ENCODE measurements at regions not wholly inside any gene's neighbourhood (a gene's known extent, or its start where the extent isn't known, plus 50 kb on each side); places are given as distances from the start of the nearest gene placed in this dataset.
A peak's percentile ranks its signal among the peaks of the same experiment; 100 is the strongest.

DNA sequence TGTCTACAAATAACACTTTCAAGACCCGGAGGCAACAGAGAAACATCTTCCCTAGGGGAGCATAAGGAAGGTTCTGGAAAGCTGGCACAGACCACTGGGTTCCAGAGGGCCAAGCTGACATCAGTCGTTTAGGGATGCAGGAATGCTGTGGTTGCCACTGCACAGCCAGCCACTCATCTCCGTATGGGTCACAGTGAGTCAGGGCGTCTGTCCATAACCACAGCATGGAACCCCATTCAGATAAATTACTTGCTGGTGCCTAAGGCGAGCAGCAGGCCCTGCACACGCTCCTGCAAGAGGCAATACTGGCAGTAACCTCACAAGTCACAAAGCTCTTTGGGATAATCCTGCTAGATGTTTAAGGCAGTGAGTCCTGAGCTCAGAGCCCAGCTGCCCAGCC is 140.9 kb upstream of the UBL3 start:
- BruUV-seq (replicated peaks): no TSS peak
- intact Hi-C loops (cut with micrococcal nuclease; ENCODE audit: unreplicated experiment): no loop called here
- no peak overlapping the region for H3K27ac ChIP-seq
- DNase-seq: peak; percentile 40 to 77
- POLR2A ChIA-PET (ENCODE audit: unreplicated experiment): interaction anchor here (0.5 kb wide), 1 partner anchor 1653 kb away, joined by 5 read pairs; no protein-coding TSS in a partner anchor
- H3K27me3 ChIP-seq (ENCODE audit: insufficient read depth, low read depth): no peaks in the 10 kb centered on the region
- H3K4me2 ChIP-seq: no peak overlapping the region
- no peak overlapping the region for H3K4me3 ChIP-seq
- H4K20me1 ChIP-seq (ENCODE audit: insufficient read depth): no peaks in the 10 kb centered on the region
- TF ChIP-seq EZH2 (IDR thresholded peaks at IDR 0.05; ENCODE audit: low read depth): no peak
- TF ChIP-seq, protein P1, sequence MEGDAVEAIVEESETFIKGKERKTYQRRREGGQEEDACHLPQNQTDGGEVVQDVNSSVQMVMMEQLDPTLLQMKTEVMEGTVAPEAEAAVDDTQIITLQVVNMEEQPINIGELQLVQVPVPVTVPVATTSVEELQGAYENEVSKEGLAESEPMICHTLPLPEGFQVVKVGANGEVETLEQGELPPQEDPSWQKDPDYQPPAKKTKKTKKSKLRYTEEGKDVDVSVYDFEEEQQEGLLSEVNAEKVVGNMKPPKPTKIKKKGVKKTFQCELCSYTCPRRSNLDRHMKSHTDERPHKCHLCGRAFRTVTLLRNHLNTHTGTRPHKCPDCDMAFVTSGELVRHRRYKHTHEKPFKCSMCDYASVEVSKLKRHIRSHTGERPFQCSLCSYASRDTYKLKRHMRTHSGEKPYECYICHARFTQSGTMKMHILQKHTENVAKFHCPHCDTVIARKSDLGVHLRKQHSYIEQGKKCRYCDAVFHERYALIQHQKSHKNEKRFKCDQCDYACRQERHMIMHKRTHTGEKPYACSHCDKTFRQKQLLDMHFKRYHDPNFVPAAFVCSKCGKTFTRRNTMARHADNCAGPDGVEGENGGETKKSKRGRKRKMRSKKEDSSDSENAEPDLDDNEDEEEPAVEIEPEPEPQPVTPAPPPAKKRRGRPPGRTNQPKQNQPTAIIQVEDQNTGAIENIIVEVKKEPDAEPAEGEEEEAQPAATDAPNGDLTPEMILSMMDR (conservative IDR thresholded peaks at IDR 0.05): no peak
- H3K4me1 ChIP-seq (replicated peaks; ENCODE audit: insufficient read depth): no peaks in the 10 kb centered on the region
- no peaks in the 10 kb centered on the region for H3F3A ChIP-seq (ENCODE audit: insufficient read depth, low read depth)
- H3K79me2 ChIP-seq (ENCODE audit: low read depth): no peaks in the 10 kb centered on the region
- no peaks in the 10 kb centered on the region for H3K36me3 ChIP-seq (ENCODE audit: low read depth)
- CTCF ChIA-PET: no interaction called here
- peaks cover 13% of the 10 kb centered on the region for H3K9me3 ChIP-seq (ENCODE audit: insufficient read depth, low read depth)
- no peaks in the 10 kb centered on the region for H3K9me2 ChIP-seq (ENCODE audit: insufficient read depth)
- no peak overlapping the region for H2AFZ ChIP-seq

DNA sequence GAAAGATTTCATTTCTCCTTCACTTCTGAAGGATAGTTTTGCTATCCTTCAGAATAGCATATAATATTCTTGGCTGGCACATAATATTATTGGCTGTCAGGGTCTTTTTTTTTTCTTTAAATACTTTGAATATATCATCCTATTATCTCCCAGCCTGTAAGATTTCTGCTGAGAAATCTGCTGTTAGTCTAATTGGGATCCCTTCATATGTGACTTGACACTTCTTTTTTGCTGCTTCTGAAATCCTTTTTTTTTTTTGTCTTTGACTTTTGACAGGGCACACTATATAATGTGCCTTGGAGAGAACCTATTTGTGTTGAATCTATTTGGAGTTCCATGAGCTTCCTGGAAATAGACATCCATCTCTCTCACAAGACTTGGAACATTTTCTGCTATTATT is 136.9 kb upstream of the UBL3 start:
- Histone ChIP-seq H2AFZ (no peak overlapping the region), H3K27ac (no peak overlapping the region), H3K4me3 (no peak overlapping the region), H3F3A (ENCODE audit: insufficient read depth, low read depth) (no peaks in the 10 kb centered on the region), H3K9me2 (ENCODE audit: insufficient read depth) (no peaks in the 10 kb centered on the region), H3K79me2 (ENCODE audit: low read depth) (no peaks in the 10 kb centered on the region), H4K20me1 (ENCODE audit: insufficient read depth) (no peaks in the 10 kb centered on the region), H3K36me3 (ENCODE audit: low read depth) (no peaks in the 10 kb centered on the region), H3K4me1 (replicated peaks; ENCODE audit: insufficient read depth) (no peaks in the 10 kb centered on the region), H3K9me3 (ENCODE audit: insufficient read depth, low read depth) (peaks cover 13% of the 10 kb centered on the region), H3K4me2 (no peak overlapping the region), H3K27me3 (ENCODE audit: insufficient read depth, low read depth) (no peaks in the 10 kb centered on the region)
- ChIA-PET POLR2A (ENCODE audit: unreplicated experiment) (no interaction called here), CTCF (no interaction called here)
- no peak for DNase-seq
- TF ChIP-seq, protein P1 (conservative IDR thresholded peaks at IDR 0.05): no peak
- TF ChIP-seq EZH2 (IDR thresholded peaks at IDR 0.05; ENCODE audit: low read depth): no peak
- BruUV-seq (replicated peaks): no TSS peak
- intact Hi-C loops (cut with micrococcal nuclease; ENCODE audit: unreplicated experiment): no loop called here

DNA sequence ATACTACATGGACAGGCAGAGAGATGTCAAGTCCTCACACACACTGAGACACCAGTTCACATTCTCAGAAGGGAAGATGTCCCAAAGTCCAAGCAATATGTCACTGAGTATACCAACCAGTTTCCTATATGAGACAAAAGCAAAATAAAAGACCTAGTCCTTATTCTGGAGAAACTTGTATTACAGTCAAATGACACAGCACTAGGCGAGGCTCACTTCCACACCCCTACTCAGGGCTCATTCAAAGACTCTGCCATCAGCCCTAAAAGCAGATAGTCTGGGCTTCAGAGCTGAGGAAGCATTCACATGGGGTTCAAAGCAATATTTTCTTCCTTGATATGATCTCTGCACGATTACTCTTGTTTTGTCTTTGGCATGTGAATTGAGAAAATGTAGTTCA is 129.9 kb upstream of the UBL3 start:
- no peaks in the 10 kb centered on the region for H4K20me1 ChIP-seq (ENCODE audit: insufficient read depth)
- no peak overlapping the region for H3K4me2 ChIP-seq
- no peak overlapping the region for H3K27ac ChIP-seq
- H2AFZ ChIP-seq: no peak overlapping the region
- H3K36me3 ChIP-seq (ENCODE audit: low read depth): no peaks in the 10 kb centered on the region
- no peak for DNase-seq
- H3K4me3 ChIP-seq: no peak overlapping the region
- no peaks in the 10 kb centered on the region for H3F3A ChIP-seq (ENCODE audit: insufficient read depth, low read depth)
- no peaks in the 10 kb centered on the region for H3K4me1 ChIP-seq (replicated peaks; ENCODE audit: insufficient read depth)
- no peaks in the 10 kb centered on the region for H3K9me3 ChIP-seq (ENCODE audit: insufficient read depth, low read depth)
- no peaks in the 10 kb centered on the region for H3K79me2 ChIP-seq (ENCODE audit: low read depth)
- TF ChIP-seq, protein P1 (conservative IDR thresholded peaks at IDR 0.05): no peak
- no peak for TF ChIP-seq EZH2 (IDR thresholded peaks at IDR 0.05; ENCODE audit: low read depth)
- CTCF ChIA-PET: no interaction called here
- H3K9me2 ChIP-seq (ENCODE audit: insufficient read depth): no peaks in the 10 kb centered on the region
- BruUV-seq (replicated peaks): no TSS peak
- H3K27me3 ChIP-seq (ENCODE audit: insufficient read depth, low read depth): no peaks in the 10 kb centered on the region
- POLR2A ChIA-PET (ENCODE audit: unreplicated experiment): no interaction called here
- intact Hi-C loops (cut with micrococcal nuclease; ENCODE audit: unreplicated experiment): no loop called here

Measured in PC-9 (cell line).